ENCODE measurements at regions not wholly inside any gene's neighbourhood (a gene's known extent, or its start where the extent isn't known, plus 50 kb on each side); places are given as distances from the start of the nearest gene placed in this dataset.

- DNase-seq, result peak; percentile 68
- no peak for TF ChIP-seq POLR2A (IDR thresholded peaks at IDR 0.05)
- TF ChIP-seq, protein P1, sequence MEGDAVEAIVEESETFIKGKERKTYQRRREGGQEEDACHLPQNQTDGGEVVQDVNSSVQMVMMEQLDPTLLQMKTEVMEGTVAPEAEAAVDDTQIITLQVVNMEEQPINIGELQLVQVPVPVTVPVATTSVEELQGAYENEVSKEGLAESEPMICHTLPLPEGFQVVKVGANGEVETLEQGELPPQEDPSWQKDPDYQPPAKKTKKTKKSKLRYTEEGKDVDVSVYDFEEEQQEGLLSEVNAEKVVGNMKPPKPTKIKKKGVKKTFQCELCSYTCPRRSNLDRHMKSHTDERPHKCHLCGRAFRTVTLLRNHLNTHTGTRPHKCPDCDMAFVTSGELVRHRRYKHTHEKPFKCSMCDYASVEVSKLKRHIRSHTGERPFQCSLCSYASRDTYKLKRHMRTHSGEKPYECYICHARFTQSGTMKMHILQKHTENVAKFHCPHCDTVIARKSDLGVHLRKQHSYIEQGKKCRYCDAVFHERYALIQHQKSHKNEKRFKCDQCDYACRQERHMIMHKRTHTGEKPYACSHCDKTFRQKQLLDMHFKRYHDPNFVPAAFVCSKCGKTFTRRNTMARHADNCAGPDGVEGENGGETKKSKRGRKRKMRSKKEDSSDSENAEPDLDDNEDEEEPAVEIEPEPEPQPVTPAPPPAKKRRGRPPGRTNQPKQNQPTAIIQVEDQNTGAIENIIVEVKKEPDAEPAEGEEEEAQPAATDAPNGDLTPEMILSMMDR (IDR thresholded peaks at IDR 0.05), result no peak
- H3K27ac ChIP-seq, result peak overlapping the region; percentile 18 to 64
Observed at GRCh38 chr19:29404951-29405727, 120.7 kb upstream of the VSTM2B start.

GRCh38 chr19:29405728-29405995, 120.1 kb upstream of the VSTM2B start:
- Histone ChIP-seq H3K27me3 (no peaks in the 10 kb centered on the region), H3K9me3 (no peaks in the 10 kb centered on the region), H3K36me3 (ENCODE audit: low read depth, missing control alignments) (no peaks in the 10 kb centered on the region), H3K4me1 (peaks cover 19% of the 10 kb centered on the region), H3K27ac (peak overlapping the region; percentile 18 to 64), H3K4me3 (no peak overlapping the region)
- intact Hi-C loops (cut with DNase I; ENCODE audit: low total_unique reads), result no loop called here
- no peak for DNase-seq
- 52 to 61% methylated on average over 11 of the region's 11 CpGs for WGBS, 2 donors
- TF ChIP-seq POLR2A (IDR thresholded peaks at IDR 0.05), result no peak
- TF ChIP-seq, protein P1 (IDR thresholded peaks at IDR 0.05), result no peak

More at GRCh38 chr19:29404951-29405727, 120.7 kb upstream of the VSTM2B start:
- no peaks in the 10 kb centered on the region for H3K27me3 ChIP-seq
- 18 to 25% methylated on average over 25 to 33 of the region's 33 CpGs for WGBS, 2 donors
- H3K9me3 ChIP-seq, result no peaks in the 10 kb centered on the region
- H3K4me3 ChIP-seq, result no peak overlapping the region
- H3K36me3 ChIP-seq (ENCODE audit: low read depth, missing control alignments), result no peaks in the 10 kb centered on the region
- intact Hi-C loops (cut with DNase I; ENCODE audit: low total_unique reads), result no loop called here
- peaks cover 19% of the 10 kb centered on the region for H3K4me1 ChIP-seq

- Histone ChIP-seq H3K4me1 (peaks cover 12% of the 10 kb centered on the region), H3K36me3 (ENCODE audit: low read depth, missing control alignments) (no peaks in the 10 kb centered on the region), H3K9me3 (no peaks in the 10 kb centered on the region), H3K27me3 (no peaks in the 10 kb centered on the region), H3K4me3 (no peak overlapping the region), H3K27ac (no peak overlapping the region)
- TF ChIP-seq, protein P1 (IDR thresholded peaks at IDR 0.05), result no peak
- no peak for TF ChIP-seq POLR2A (IDR thresholded peaks at IDR 0.05)
- DNase-seq, result no peak
- 82 to 93% methylated on average over 3 to 13 of the region's 14 CpGs for WGBS, 2 donors
- intact Hi-C loops (cut with DNase I; ENCODE audit: low total_unique reads), result no loop called here
Observed at GRCh38 chr19:29409076-29409862, 116.5 kb upstream of the VSTM2B start.

GRCh38 chr19:29410601-29411000, 115.2 kb upstream of the VSTM2B start:
- no peaks in the 10 kb centered on the region for H3K9me3 ChIP-seq
- TF ChIP-seq POLR2A (IDR thresholded peaks at IDR 0.05), result no peak
- TF ChIP-seq, protein P1 (IDR thresholded peaks at IDR 0.05), result no peak
- intact Hi-C loops (cut with DNase I; ENCODE audit: low total_unique reads), result no loop called here
- H3K4me1 ChIP-seq, result peaks cover under 1% of the 10 kb centered on the region
- no peaks in the 10 kb centered on the region for H3K36me3 ChIP-seq (ENCODE audit: low read depth, missing control alignments)
- H3K4me3 ChIP-seq, result no peak overlapping the region
- no peak overlapping the region for H3K27ac ChIP-seq
- H3K27me3 ChIP-seq, result no peaks in the 10 kb centered on the region
- 53 to 64% methylated on average over 2 of the region's 2 CpGs for WGBS, 2 donors
- DNase-seq, result no peak
